ENCODE measurements at regions not wholly inside any gene's neighbourhood (a gene's known extent, or its start where the extent isn't known, plus 50 kb on each side); places are given as distances from the start of the nearest gene placed in this dataset.

- Histone ChIP-seq H3K4me1 (ENCODE audit: control insufficient read depth in 1 of 2, insufficient read depth in 2 of 2, low read depth in 1 of 2, low read length in 1 of 2) (no peaks in the 10 kb centered on the region), H4K20me1 (ENCODE audit: insufficient read depth) (no peaks in the 10 kb centered on the region), H3K4me2 (no peak overlapping the region), H3F3A (replicated peaks; ENCODE audit: insufficient read depth) (no peaks in the 10 kb centered on the region), H3K27me3 (ENCODE audit: insufficient read depth) (peaks cover 29% of the 10 kb centered on the region), H3K9me2 (no peaks in the 10 kb centered on the region), H3K36me3 (replicated peaks in 1 of 2; ENCODE audit: control insufficient read depth in 1 of 2, insufficient read depth in 2 of 2, low read length in 1 of 2) (no peaks in the 10 kb centered on the region), H3K27ac (ENCODE audit: low read depth in 2 of 2, low read length in 1 of 2) (no peak overlapping the region), H2AFZ (ENCODE audit: low read depth) (no peak overlapping the region), H3K9me3 (no peaks in the 10 kb centered on the region), H3K9ac (no peak overlapping the region), H3K4me3 (ENCODE audit: low read depth in 2 of 2, low read length in 1 of 2) (no peak overlapping the region), H3K79me2 (ENCODE audit: insufficient read depth) (no peaks in the 10 kb centered on the region)
- POLR2A ChIA-PET = no interaction called here
- WGBS (ENCODE audit: low lambda C conversion rate) = 46% methylated on average over 4 of the region's 4 CpGs
- DNase-seq = no peak
- TF ChIP-seq PBX3 (IDR thresholded peaks at IDR 0.05) (no peak), CTCF (IDR thresholded peaks at IDR 0.05) (no peak), ZBTB33 (IDR thresholded peaks at IDR 0.05; ENCODE audit: borderline replicate concordance, low read depth) (no peak), FOSL2 (IDR thresholded peaks at IDR 0.05; ENCODE audit: borderline replicate concordance, low read depth) (no peak), USF1 (IDR thresholded peaks at IDR 0.05; ENCODE audit: borderline replicate concordance, low read depth) (no peak)
- CTCF ChIA-PET = no interaction called here
These were observed 86.4 kb upstream of the DHRSX start for GRCh38 chrX:2587146-2587545.

GRCh38 chrX:2585158-2585470, 84.3 kb upstream of the DHRSX start:
- no peaks in the 10 kb centered on the region for H4K20me1 ChIP-seq (ENCODE audit: insufficient read depth)
- DNase-seq = no peak
- H3K79me2 ChIP-seq (ENCODE audit: insufficient read depth) = no peaks in the 10 kb centered on the region
- H3K9me2 ChIP-seq = no peaks in the 10 kb centered on the region
- H3K27me3 ChIP-seq (ENCODE audit: insufficient read depth) = peaks cover 45% of the 10 kb centered on the region
- H3K9me3 ChIP-seq = no peaks in the 10 kb centered on the region
- no peaks in the 10 kb centered on the region for H3K4me1 ChIP-seq (ENCODE audit: control insufficient read depth in 1 of 2, insufficient read depth in 2 of 2, low read depth in 1 of 2, low read length in 1 of 2)
- H3K27ac ChIP-seq (ENCODE audit: low read depth in 2 of 2, low read length in 1 of 2) = no peak overlapping the region
- no peak overlapping the region for H3K4me2 ChIP-seq
- no peak overlapping the region for H2AFZ ChIP-seq (ENCODE audit: low read depth)
- ChIA-PET CTCF (no interaction called here), POLR2A (no interaction called here)
- 27% methylated on average over 8 of the region's 8 CpGs for WGBS (ENCODE audit: low lambda C conversion rate)
- H3K9ac ChIP-seq = no peak overlapping the region
- H3K4me3 ChIP-seq (ENCODE audit: low read depth in 2 of 2, low read length in 1 of 2) = no peak overlapping the region
- no peaks in the 10 kb centered on the region for H3K36me3 ChIP-seq (replicated peaks in 1 of 2; ENCODE audit: control insufficient read depth in 1 of 2, insufficient read depth in 2 of 2, low read length in 1 of 2)
- H3F3A ChIP-seq (replicated peaks; ENCODE audit: insufficient read depth) = no peaks in the 10 kb centered on the region
- TF ChIP-seq CHD2 (IDR thresholded peaks at IDR 0.05; ENCODE audit: low read length, partially characterized antibody) (no peak), MXI1 (IDR thresholded peaks at IDR 0.05; ENCODE audit: low read depth, low read length) (no peak), MEF2A (IDR thresholded peaks at IDR 0.05; ENCODE audit: borderline replicate concordance, low read depth) (no peak), RFX5 (IDR thresholded peaks at IDR 0.05; ENCODE audit: low read length) (no peak), TCF12 (IDR thresholded peaks at IDR 0.05) (no peak), EZH2phosphoT487 (IDR thresholded peaks at IDR 0.05; ENCODE audit: borderline replicate concordance, low read depth) (no peak), FOXM1 (IDR thresholded peaks at IDR 0.05; ENCODE audit: low read depth) (no peak), YY1 (IDR thresholded peaks at IDR 0.05; ENCODE audit: low read depth) (no peak), SIN3A (IDR thresholded peaks at IDR 0.05; ENCODE audit: borderline replicate concordance, low read depth, low read length) (no peak), TEAD4 (IDR thresholded peaks at IDR 0.05; ENCODE audit: borderline replicate concordance, insufficient read depth) (no peak), MAX (IDR thresholded peaks at IDR 0.05; ENCODE audit: low read depth) (no peak), RCOR1 (IDR thresholded peaks at IDR 0.05; ENCODE audit: low read length) (no peak), REST (IDR thresholded peaks at IDR 0.05; ENCODE audit: low read depth, low read length) (no peak), JUND (IDR thresholded peaks at IDR 0.05) (no peak), FOSL2 (IDR thresholded peaks at IDR 0.05; ENCODE audit: borderline replicate concordance, low read depth) (no peak), POLR2AphosphoS5 (IDR thresholded peaks at IDR 0.05; ENCODE audit: low read depth, low read length) (no peak), RAD21 (IDR thresholded peaks at IDR 0.05; ENCODE audit: low read length) (no peak)
